Endothelial cell of hepatic sinusoid (primary cell): ENCODE measurements at regions not wholly inside any gene's neighbourhood (a gene's known extent, or its start where the extent isn't known, plus 50 kb on each side); places are given as distances from the start of the nearest gene placed in this dataset.

Experiments used
- in situ Hi-C: cut with HindIII; loops from 2 replicates; pipeline ENCODE4 v1.10.0; 2017; ENCODE audit warnings: low sequenced_read_pairs

GRCh38 chr12:13316587-13317246 is 120.2 kb downstream of the EMP1 start:
- in situ Hi-C loops = no loop called here

- in situ Hi-C loops = no loop called here
These were observed 117.4 kb downstream of the EMP1 start for GRCh38 chr12:13313886-13314285.

GRCh38 chr12:13311551-13311950 is 115.0 kb downstream of the EMP1 start:
- in situ Hi-C loops = no loop called here

GRCh38 chr12:13307143-13307816 is 110.8 kb downstream of the EMP1 start:
- in situ Hi-C loops = no loop called here

GRCh38 chr12:13304924-13305323 is 108.4 kb downstream of the EMP1 start:
- in situ Hi-C loops = no loop called here

- in situ Hi-C loops = no loop called here
These were observed 102.9 kb downstream of the EMP1 start for GRCh38 chr12:13299457-13299856.

GRCh38 chr12:13293096-13293495 is 96.6 kb downstream of the EMP1 start:
- in situ Hi-C loops = no loop called here

- in situ Hi-C loops = no loop called here
These were observed 93.2 kb downstream of the EMP1 start for GRCh38 chr12:13289653-13290289.

- in situ Hi-C loops = no loop called here
These were observed 92.6 kb downstream of the EMP1 start for GRCh38 chr12:13288937-13289652.

GRCh38 chr12:13288501-13288900 is 92.0 kb downstream of the EMP1 start:
- in situ Hi-C loops = no loop called here

- in situ Hi-C loops = no loop called here
These were observed 87.3 kb downstream of the EMP1 start for GRCh38 chr12:13283867-13284266.

GRCh38 chr12:13282861-13283260 is 86.3 kb downstream of the EMP1 start:
- in situ Hi-C loops = no loop called here

GRCh38 chr12:13278249-13278787 is 81.8 kb downstream of the EMP1 start:
- in situ Hi-C loops = no loop called here

- in situ Hi-C loops = no loop called here
These were observed 80.8 kb downstream of the EMP1 start for GRCh38 chr12:13277293-13277692.

GRCh38 chr12:13275241-13276085 is 78.9 kb downstream of the EMP1 start:
- in situ Hi-C loops = no loop called here

GRCh38 chr12:13273850-13274249 is 77.3 kb downstream of the EMP1 start:
- in situ Hi-C loops = no loop called here

GRCh38 chr12:13273097-13273496 is 76.6 kb downstream of the EMP1 start:
- in situ Hi-C loops = no loop called here

GRCh38 chr12:13270817-13271216 is 74.3 kb downstream of the EMP1 start:
- in situ Hi-C loops = no loop called here
